WERI-Rb-1 (cell line): ENCODE measurements at regions not wholly inside any gene's neighbourhood (a gene's known extent, or its start where the extent isn't known, plus 50 kb on each side); places are given as distances from the start of the nearest gene placed in this dataset.

ENCODE experiments used
- DNase-seq: peaks from one replicate; pipeline ENCODE4 v3.0.0-alpha.2; 2020
- H3K27ac ChIP-seq: fragments of 250-450 bp; sonication (Bioruptor Pico); 2 replicates; pipeline ENCODE4 v1.5.1; 2020; ENCODE audit warnings: mild to moderate bottlenecking, moderate library complexity
- H3K27me3 ChIP-seq: fragments of 250-450 bp; sonication (Bioruptor Pico); 2 replicates; pipeline ENCODE4 v1.5.1; 2021; ENCODE audit warnings: mild to moderate bottlenecking, low read depth, moderate library complexity; ENCODE audit not compliant: insufficient read depth, severe bottlenecking
- H3K36me3 ChIP-seq: fragments of 250-450 bp; sonication (Bioruptor Pico); 2 replicates; pipeline ENCODE4 v1.5.1; 2020; ENCODE audit warnings: mild to moderate bottlenecking, moderate library complexity
- H3K4me3 ChIP-seq: 2 replicates; pipeline ENCODE4 v1.5.1; 2011; ENCODE audit warnings: low read depth, mild to moderate bottlenecking, control low read depth, low read length
- H3K9me3 ChIP-seq: fragments of 250-450 bp; sonication (Bioruptor Pico); 2 replicates; pipeline ENCODE4 v1.5.1; 2021; ENCODE audit warnings: mild to moderate bottlenecking, moderate library complexity; ENCODE audit not compliant: severe bottlenecking
- TF ChIP-seq, protein P1 (sequence below): IDR thresholded peaks from 2 replicates; pipeline ENCODE4 v1.5.1; 2011; ENCODE audit warnings: low read depth, mild to moderate bottlenecking, control low read depth, inconsistent platforms, low read length

- no peak overlapping the region for H3K4me3 ChIP-seq
- H3K9me3 ChIP-seq: no peaks in the 10 kb centered on the region
- H3K36me3 ChIP-seq: no peaks in the 10 kb centered on the region
- no peak overlapping the region for H3K27ac ChIP-seq
- TF ChIP-seq, protein P1, sequence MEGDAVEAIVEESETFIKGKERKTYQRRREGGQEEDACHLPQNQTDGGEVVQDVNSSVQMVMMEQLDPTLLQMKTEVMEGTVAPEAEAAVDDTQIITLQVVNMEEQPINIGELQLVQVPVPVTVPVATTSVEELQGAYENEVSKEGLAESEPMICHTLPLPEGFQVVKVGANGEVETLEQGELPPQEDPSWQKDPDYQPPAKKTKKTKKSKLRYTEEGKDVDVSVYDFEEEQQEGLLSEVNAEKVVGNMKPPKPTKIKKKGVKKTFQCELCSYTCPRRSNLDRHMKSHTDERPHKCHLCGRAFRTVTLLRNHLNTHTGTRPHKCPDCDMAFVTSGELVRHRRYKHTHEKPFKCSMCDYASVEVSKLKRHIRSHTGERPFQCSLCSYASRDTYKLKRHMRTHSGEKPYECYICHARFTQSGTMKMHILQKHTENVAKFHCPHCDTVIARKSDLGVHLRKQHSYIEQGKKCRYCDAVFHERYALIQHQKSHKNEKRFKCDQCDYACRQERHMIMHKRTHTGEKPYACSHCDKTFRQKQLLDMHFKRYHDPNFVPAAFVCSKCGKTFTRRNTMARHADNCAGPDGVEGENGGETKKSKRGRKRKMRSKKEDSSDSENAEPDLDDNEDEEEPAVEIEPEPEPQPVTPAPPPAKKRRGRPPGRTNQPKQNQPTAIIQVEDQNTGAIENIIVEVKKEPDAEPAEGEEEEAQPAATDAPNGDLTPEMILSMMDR: no peak
- peaks cover 4% of the 10 kb centered on the region for H3K27me3 ChIP-seq
- no peak for DNase-seq
These were observed 183.3 kb upstream of the PRKCQ start for GRCh38 chr10:6763423-6763822.

DNA sequence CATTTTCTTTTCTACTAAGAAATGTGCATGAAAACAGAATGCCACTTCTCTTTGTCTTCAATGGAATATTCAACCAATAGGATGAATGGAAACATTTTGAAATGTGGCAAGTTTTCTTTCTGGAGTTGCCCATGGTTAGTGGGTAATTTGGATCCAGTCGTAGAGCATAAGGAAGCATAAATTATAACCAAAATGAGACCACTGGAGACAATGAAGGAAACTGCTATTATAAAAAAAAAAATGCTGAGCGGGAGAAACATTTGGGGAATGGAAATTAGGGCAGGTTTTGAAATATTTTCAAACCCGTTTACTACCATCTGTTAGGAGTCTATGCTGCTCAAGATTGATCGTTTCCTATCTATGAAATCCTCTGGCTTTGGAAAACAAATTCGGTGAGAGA lies 182.9 kb upstream of the PRKCQ start:
- H3K9me3 ChIP-seq: no peaks in the 10 kb centered on the region
- TF ChIP-seq, protein P1: no peak
- H3K36me3 ChIP-seq: no peaks in the 10 kb centered on the region
- H3K27ac ChIP-seq: no peak overlapping the region
- H3K27me3 ChIP-seq: peaks cover 4% of the 10 kb centered on the region
- no peak for DNase-seq
- no peak overlapping the region for H3K4me3 ChIP-seq

DNA sequence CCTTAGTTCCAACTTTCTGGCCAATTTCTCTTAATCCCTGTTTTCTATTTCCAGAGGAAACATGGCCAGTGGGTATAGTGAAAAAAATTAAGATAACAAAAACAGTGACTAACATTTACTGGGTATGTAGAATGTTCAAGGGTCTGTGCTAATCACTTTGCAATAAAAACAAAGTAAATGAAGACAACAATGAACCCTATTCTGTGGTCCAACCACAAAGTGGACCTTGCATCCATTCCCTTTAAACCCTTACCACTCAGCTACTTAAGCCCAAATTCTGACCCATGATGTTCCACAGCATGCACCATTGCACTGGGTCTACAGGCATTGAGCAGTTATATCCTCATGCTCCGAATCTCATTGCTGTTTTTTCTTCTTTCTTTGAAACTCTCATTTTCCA lies 179.9 kb upstream of the PRKCQ start:
- DNase-seq: no peak
- no peaks in the 10 kb centered on the region for H3K36me3 ChIP-seq
- peaks cover 4% of the 10 kb centered on the region for H3K27me3 ChIP-seq
- TF ChIP-seq, protein P1: no peak
- no peak overlapping the region for H3K27ac ChIP-seq
- no peak overlapping the region for H3K4me3 ChIP-seq
- H3K9me3 ChIP-seq: no peaks in the 10 kb centered on the region

- Histone ChIP-seq H3K9me3 (no peaks in the 10 kb centered on the region), H3K27me3 (no peaks in the 10 kb centered on the region), H3K36me3 (no peaks in the 10 kb centered on the region), H3K4me3 (no peak overlapping the region), H3K27ac (no peak overlapping the region)
- TF ChIP-seq, protein P1: no peak
- no peak for DNase-seq
These were observed 177.1 kb upstream of the PRKCQ start for GRCh38 chr10:6757158-6757557.

DNA sequence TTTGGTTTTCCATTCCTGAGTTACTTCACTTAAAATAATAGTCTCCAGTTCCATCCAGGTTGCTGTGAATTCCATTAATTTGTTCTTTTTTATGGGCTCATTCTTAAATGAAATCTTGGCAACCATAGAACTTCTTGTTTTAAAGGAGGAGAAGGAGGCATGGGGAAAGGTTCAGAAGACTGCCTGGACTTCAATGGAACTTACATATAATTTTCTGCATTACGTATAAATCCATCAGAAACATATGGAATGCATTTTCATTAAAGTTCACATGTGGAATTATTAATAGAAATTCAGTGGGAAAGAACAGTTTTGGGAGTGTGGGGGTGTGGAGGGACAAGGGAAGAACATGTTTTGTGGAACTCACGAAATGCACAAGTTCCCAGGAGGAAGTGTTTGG lies 176.6 kb upstream of the PRKCQ start:
- TF ChIP-seq, protein P1: no peak
- Histone ChIP-seq H3K36me3 (no peaks in the 10 kb centered on the region), H3K27me3 (no peaks in the 10 kb centered on the region), H3K27ac (no peak overlapping the region), H3K9me3 (no peaks in the 10 kb centered on the region), H3K4me3 (no peak overlapping the region)
- DNase-seq: no peak

DNA sequence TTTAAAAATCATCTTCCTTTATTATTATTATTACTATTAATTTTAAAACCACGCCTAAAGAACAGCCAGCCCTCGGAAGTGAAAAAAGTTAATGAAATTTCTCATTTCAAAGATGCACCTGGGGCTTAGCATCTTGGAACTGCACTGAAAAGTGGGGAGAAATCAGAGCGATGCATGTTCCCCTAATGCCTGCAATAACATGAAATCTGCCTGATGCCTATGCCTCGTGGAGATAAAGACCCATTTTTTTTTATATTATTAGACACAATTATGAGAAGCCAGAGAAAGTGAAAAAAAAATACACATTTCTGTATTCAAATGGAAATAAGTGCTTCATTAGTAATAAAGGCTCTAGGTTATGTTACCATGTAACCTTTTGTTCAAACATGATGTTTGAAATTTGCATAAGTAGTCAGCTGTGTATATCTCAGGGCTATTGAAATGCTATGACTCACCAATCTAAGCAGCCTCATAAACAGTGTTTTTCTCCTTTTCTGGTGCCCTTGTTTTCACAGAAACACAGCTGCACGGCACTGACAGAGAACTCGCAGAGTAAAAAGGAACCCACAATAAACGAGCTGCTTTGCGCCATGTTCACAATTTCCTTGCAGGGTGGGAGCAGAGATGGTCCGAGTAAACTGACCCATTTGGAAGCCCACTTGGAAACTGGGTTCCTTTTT lies 175.8 kb upstream of the PRKCQ start:
- H3K4me3 ChIP-seq: no peak overlapping the region
- H3K27ac ChIP-seq: no peak overlapping the region
- TF ChIP-seq, protein P1: no peak
- H3K27me3 ChIP-seq: no peaks in the 10 kb centered on the region
- no peak for DNase-seq
- no peaks in the 10 kb centered on the region for H3K9me3 ChIP-seq
- H3K36me3 ChIP-seq: no peaks in the 10 kb centered on the region
